CD4-positive, alpha-beta T cell (primary cell): ENCODE measurements at regions not wholly inside any gene's neighbourhood (a gene's known extent, or its start where the extent isn't known, plus 50 kb on each side); places are given as distances from the start of the nearest gene placed in this dataset.

Experiments
- ATAC-seq: fragments of 200-7000 bp; cut with Tn5 transposase; one replicate; pipeline ENCODE4 v1.10.0; 2022; ENCODE audit warnings: mild to moderate bottlenecking; ENCODE audit not compliant: poor library complexity
- CTCF ChIA-PET: fragments of 350-600 bp; sonication (Branson Sonifier 250); formaldehyde crosslinking; loops from one replicate; lab custom pipeline; 2021; ENCODE audit warnings: antibody characterized with exemption, inconsistent platforms; lab: Charles Lee
- POLR2A ChIA-PET: fragments of 350-600 bp; sonication (Branson Sonifier 250); formaldehyde crosslinking; loops from one replicate; lab custom pipeline; 2021; ENCODE audit warnings: antibody characterized with exemption, inconsistent platforms; lab: Charles Lee
- DNase-seq, 14 experiments: peaks; one replicate each; pipeline ENCODE4 v3.0.0-alpha.2; 2013 to 2020; ENCODE audit warnings: mixed read lengths in 2 of 14
- H3K27ac ChIP-seq, 2 donors: one replicate each; pipeline versions ENCODE4 v1.5.1 to v1.7.0; 2013; ENCODE audit warnings: low read length in 2 of 2, low read depth in 1 of 2, mild to moderate bottlenecking in 1 of 2
- H3K27me3 ChIP-seq, 2 experiments: 1 replicate in 1 of 2; 2 replicates in 1 of 2; pipeline versions ENCODE4 v1.6.1 to v1.7.0; 2013; ENCODE audit warnings: low read length in 2 of 2, control low read depth in 1 of 2, mild to moderate bottlenecking in 1 of 2, moderate library complexity in 1 of 2; ENCODE audit not compliant: insufficient read depth in 2 of 2, control insufficient read depth in 1 of 2
- H3K36me3 ChIP-seq: one replicate; pipeline ENCODE4 v1.6.1; 2013; ENCODE audit warnings: low read length, control low read depth; ENCODE audit not compliant: insufficient read depth
- H3K4me1 ChIP-seq: one replicate; pipeline ENCODE4 v1.6.1; 2013; ENCODE audit warnings: low read length, control low read depth; ENCODE audit not compliant: insufficient read depth
- H3K4me3 ChIP-seq: one replicate; pipeline ENCODE4 v1.5.1; 2013; ENCODE audit warnings: mild to moderate bottlenecking, low read length, moderate library complexity
- H3K9me3 ChIP-seq, 2 experiments: 1 replicate in 1 of 2; 2 replicates in 1 of 2; pipeline versions ENCODE4 v1.6.1 to v1.7.0; 2013; ENCODE audit warnings: low read length in 2 of 2, mild to moderate bottlenecking in 2 of 2, control low read depth in 1 of 2, moderate library complexity in 1 of 2; ENCODE audit not compliant: control insufficient read depth in 1 of 2, insufficient read depth in 1 of 2
- H3K27ac Mint-ChIP-seq: one replicate; pipeline ENCODE4 v1.8.0; 2020; ENCODE audit warnings: mixed read lengths
- H3K27me3 Mint-ChIP-seq: one replicate; pipeline ENCODE4 v1.8.0; 2021; ENCODE audit warnings: mixed read lengths
- H3K36me3 Mint-ChIP-seq: one replicate; pipeline ENCODE4 v1.8.0; 2021; ENCODE audit warnings: low read depth, mixed read lengths
- H3K4me1 Mint-ChIP-seq: one replicate; pipeline ENCODE4 v1.8.0; 2021; ENCODE audit warnings: low read depth, mixed read lengths
- H3K4me3 Mint-ChIP-seq: one replicate; pipeline ENCODE4 v1.8.0; 2020; ENCODE audit warnings: mild to moderate bottlenecking, mixed read lengths
- H3K9me3 Mint-ChIP-seq: one replicate; pipeline ENCODE4 v1.8.0; 2020; ENCODE audit warnings: mixed read lengths
- intact Hi-C, 2 experiments: fragments of 100-400 bp; cut with DNase I in 1 of 2; cut with micrococcal nuclease in 1 of 2; formaldehyde crosslinking; loops; one replicate each; pipeline versions ENCODE4 v1.15.1 to v1.9.0; 2023 to 2025; cut with DNase I, micrococcal nuclease
- TF ChIP-seq, protein P1 (sequence below): fragments of 200-600 bp; IDR thresholded peaks from one replicate; pipeline ENCODE4 v1.8.0; 2022; ENCODE audit warnings: antibody characterized with exemption, mild to moderate bottlenecking

DNA sequence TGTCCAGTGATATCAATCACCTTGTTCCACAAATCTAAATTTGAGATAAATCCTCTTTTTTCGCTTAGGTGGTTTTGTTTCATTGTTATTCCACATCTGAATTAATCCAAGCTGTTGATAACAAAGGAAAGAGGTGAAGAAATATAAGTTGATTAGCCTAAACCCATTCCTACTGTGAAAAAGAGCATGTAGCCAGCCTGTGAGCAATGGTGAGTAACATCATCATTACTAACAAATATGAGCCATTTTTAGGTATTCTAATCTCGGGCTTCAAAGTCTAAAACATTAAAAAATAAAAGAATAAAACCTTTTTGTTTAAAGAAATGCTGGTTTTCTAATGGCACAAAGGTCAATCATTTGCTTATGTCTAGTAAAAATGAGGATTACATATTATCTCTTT lies 52.1 kb upstream of the P3H2 start:
- intact Hi-C loops = no loop called here
- Histone ChIP-seq H3K27me3 (no peaks in the 10 kb centered on the region), H3K36me3 (no peaks in the 10 kb centered on the region), H3K4me1 (peaks cover 3% of the 10 kb centered on the region), H3K4me3 (no peak overlapping the region), H3K27ac (no peak overlapping the region), H3K9me3 (peaks cover 0 to 4% of the 10 kb centered on the region in 2 experiments)
- ChIA-PET CTCF (no interaction called here), POLR2A (no interaction called here)
- Mint-ChIP-seq H3K4me3 (no peak overlapping the region), H3K4me1 (peaks cover 8% of the 10 kb centered on the region), H3K27ac (no peak overlapping the region), H3K9me3 (no peaks in the 10 kb centered on the region), H3K27me3 (peaks cover 20% of the 10 kb centered on the region), H3K36me3 (no peaks in the 10 kb centered on the region)
- no peak for DNase-seq
- no peak for ATAC-seq
- TF ChIP-seq, protein P1, sequence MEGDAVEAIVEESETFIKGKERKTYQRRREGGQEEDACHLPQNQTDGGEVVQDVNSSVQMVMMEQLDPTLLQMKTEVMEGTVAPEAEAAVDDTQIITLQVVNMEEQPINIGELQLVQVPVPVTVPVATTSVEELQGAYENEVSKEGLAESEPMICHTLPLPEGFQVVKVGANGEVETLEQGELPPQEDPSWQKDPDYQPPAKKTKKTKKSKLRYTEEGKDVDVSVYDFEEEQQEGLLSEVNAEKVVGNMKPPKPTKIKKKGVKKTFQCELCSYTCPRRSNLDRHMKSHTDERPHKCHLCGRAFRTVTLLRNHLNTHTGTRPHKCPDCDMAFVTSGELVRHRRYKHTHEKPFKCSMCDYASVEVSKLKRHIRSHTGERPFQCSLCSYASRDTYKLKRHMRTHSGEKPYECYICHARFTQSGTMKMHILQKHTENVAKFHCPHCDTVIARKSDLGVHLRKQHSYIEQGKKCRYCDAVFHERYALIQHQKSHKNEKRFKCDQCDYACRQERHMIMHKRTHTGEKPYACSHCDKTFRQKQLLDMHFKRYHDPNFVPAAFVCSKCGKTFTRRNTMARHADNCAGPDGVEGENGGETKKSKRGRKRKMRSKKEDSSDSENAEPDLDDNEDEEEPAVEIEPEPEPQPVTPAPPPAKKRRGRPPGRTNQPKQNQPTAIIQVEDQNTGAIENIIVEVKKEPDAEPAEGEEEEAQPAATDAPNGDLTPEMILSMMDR = no peak
